HEK293 (cell line): ENCODE measurements at regions not wholly inside any gene's neighbourhood (a gene's known extent, or its start where the extent isn't known, plus 50 kb on each side); places are given as distances from the start of the nearest gene placed in this dataset.

Source experiments
- CTCF ChIA-PET: fragments of 350-600 bp; formaldehyde crosslinking; extraction: SDS; loops from one replicate; lab custom pipeline; 2021; ENCODE audit warnings: antibody characterized with exemption; lab: Yijun Ruan, JAX
- POLR2A ChIA-PET: fragments of 300-600 bp; formaldehyde crosslinking; extraction: SDS; loops from one replicate; lab custom pipeline; 2020; ENCODE audit warnings: antibody characterized with exemption, inconsistent platforms; lab: Yijun Ruan, JAX
- H3K27ac ChIP-seq: fragments of 200-500 bp; sonication (Bioruptor generic); 2 replicates; pipeline ENCODE4 v1.5.1; 2014; ENCODE audit warnings: low read depth, low read length, control low read depth, inconsistent platforms; ENCODE audit errors: extremely low read depth
- H3K36me3 ChIP-seq, 2 experiments: fragments of 200-500 bp in 1 of 2; sonication (Bioruptor generic) in 1 of 2; 1 replicate in 1 of 2; 2 replicates in 1 of 2; pipeline ENCODE4 v1.5.1; 2014 to 2017; ENCODE audit warnings: inconsistent platforms in 2 of 2, low read length in 2 of 2; ENCODE audit not compliant: control insufficient read depth in 2 of 2, insufficient read depth in 1 of 2
- H3K4me1 ChIP-seq: fragments of 200-500 bp; sonication (Bioruptor generic); 2 replicates; pipeline ENCODE4 v1.5.1; 2014; ENCODE audit warnings: mild to moderate bottlenecking, low read length, inconsistent platforms; ENCODE audit not compliant: control insufficient read depth, insufficient read depth
- H3K4me3 ChIP-seq: 2 replicates; pipeline ENCODE4 v1.5.1; 2011; ENCODE audit warnings: low read depth, mild to moderate bottlenecking, control low read depth, low read length, moderate library complexity
- H3K9me3 ChIP-seq: fragments of 200-500 bp; sonication (Bioruptor generic); 2 replicates; pipeline ENCODE4 v1.5.1; 2014; ENCODE audit warnings: low read depth, low read length, inconsistent platforms; ENCODE audit not compliant: control insufficient read depth, insufficient read depth
- BCL11B ChIP-seq: fragments of 450-650 bp; formaldehyde crosslinking; IDR thresholded peaks from 2 replicates; pipeline ENCODE4 v1.5.1; 2016; ENCODE audit warnings: low read depth, missing biosample characterization, missing genetic modification characterization
- BCL6B ChIP-seq: fragments of 450-650 bp; formaldehyde crosslinking; IDR thresholded peaks from 2 replicates; pipeline ENCODE4 v1.5.1; 2017; ENCODE audit warnings: missing biosample characterization, missing genetic modification characterization
- GFI1B ChIP-seq: fragments of 450-650 bp; formaldehyde crosslinking; IDR thresholded peaks from 2 replicates; pipeline ENCODE4 v1.5.1; 2016; ENCODE audit warnings: missing biosample characterization, missing genetic modification characterization
- GLI2 ChIP-seq: fragments of 450-650 bp; formaldehyde crosslinking; IDR thresholded peaks from 2 replicates; pipeline ENCODE4; 2017; ENCODE audit warnings: missing biosample characterization, missing genetic modification characterization, low read depth, borderline replicate concordance
- KLF1 ChIP-seq: fragments of 450-650 bp; formaldehyde crosslinking; IDR thresholded peaks from 2 replicates; pipeline ENCODE4 v1.5.1; 2016; ENCODE audit warnings: missing biosample characterization, missing genetic modification characterization
- SP2 ChIP-seq: fragments of 450-650 bp; formaldehyde crosslinking; IDR thresholded peaks from 2 replicates; pipeline ENCODE4 v1.5.1; 2016; ENCODE audit warnings: missing biosample characterization, missing genetic modification characterization
- ZBTB1 ChIP-seq: fragments of 450-650 bp; formaldehyde crosslinking; IDR thresholded peaks from 2 replicates; pipeline ENCODE4 v1.5.1; 2016; ENCODE audit warnings: missing biosample characterization, missing genetic modification characterization
- ZNF10 ChIP-seq: fragments of 450-650 bp; formaldehyde crosslinking; IDR thresholded peaks from 2 replicates; pipeline ENCODE4 v1.5.1; 2017; ENCODE audit warnings: missing biosample characterization, missing genetic modification characterization
- ZNF112 ChIP-seq: fragments of 450-650 bp; formaldehyde crosslinking; IDR thresholded peaks from 2 replicates; pipeline ENCODE4 v1.5.0; 2017; ENCODE audit warnings: missing biosample characterization, missing genetic modification characterization
- ZNF121 ChIP-seq: fragments of 450-650 bp; formaldehyde crosslinking; IDR thresholded peaks from 2 replicates; pipeline ENCODE4 v1.5.1; 2016; ENCODE audit warnings: missing biosample characterization, missing genetic modification characterization
- ZNF214 ChIP-seq: fragments of 450-650 bp; formaldehyde crosslinking; IDR thresholded peaks from 2 replicates; pipeline ENCODE4 v1.5.1; 2017; ENCODE audit warnings: missing biosample characterization, mild to moderate bottlenecking, missing genetic modification characterization, borderline replicate concordance
- ZNF248 ChIP-seq: fragments of 450-650 bp; formaldehyde crosslinking; IDR thresholded peaks from 2 replicates; pipeline ENCODE4 v1.5.1; 2017; ENCODE audit warnings: missing biosample characterization, missing genetic modification characterization
- ZNF292 ChIP-seq: fragments of 450-650 bp; formaldehyde crosslinking; IDR thresholded peaks from 2 replicates; pipeline ENCODE4 v1.5.1; 2016; ENCODE audit warnings: low read depth, missing biosample characterization, missing genetic modification characterization, borderline replicate concordance
- ZNF302 ChIP-seq: fragments of 450-650 bp; formaldehyde crosslinking; IDR thresholded peaks from 2 replicates; pipeline ENCODE4 v1.5.1; 2016; ENCODE audit warnings: missing biosample characterization, missing genetic modification characterization, low read depth
- ZNF350 ChIP-seq: fragments of 450-650 bp; formaldehyde crosslinking; IDR thresholded peaks from 2 replicates; pipeline ENCODE4 v1.5.0; 2017; ENCODE audit warnings: missing biosample characterization, mild to moderate bottlenecking, missing genetic modification characterization
- ZNF394 ChIP-seq: fragments of 450-650 bp; formaldehyde crosslinking; IDR thresholded peaks from 2 replicates; pipeline ENCODE4 v1.5.1; 2016; ENCODE audit warnings: missing biosample characterization, missing genetic modification characterization, mild to moderate bottlenecking, moderate library complexity, borderline replicate concordance
- ZNF488 ChIP-seq: fragments of 450-650 bp; formaldehyde crosslinking; IDR thresholded peaks from 2 replicates; pipeline ENCODE4 v1.5.1; 2016; ENCODE audit warnings: missing biosample characterization, missing genetic modification characterization
- ZNF549 ChIP-seq: fragments of 450-650 bp; IDR thresholded peaks from 2 replicates; pipeline ENCODE4 v1.5.1; 2018; ENCODE audit warnings: missing biosample characterization, missing genetic modification characterization, mild to moderate bottlenecking, inconsistent platforms, moderate library complexity
- ZNF560 ChIP-seq: fragments of 450-650 bp; formaldehyde crosslinking; IDR thresholded peaks from 2 replicates; pipeline ENCODE4 v1.5.1; 2017; ENCODE audit warnings: missing biosample characterization, missing genetic modification characterization, borderline replicate concordance
- ZNF776 ChIP-seq: fragments of 450-650 bp; formaldehyde crosslinking; IDR thresholded peaks from 2 replicates; pipeline ENCODE4 v1.5.0; 2017; ENCODE audit warnings: missing biosample characterization, missing genetic modification characterization, borderline replicate concordance
- TF ChIP-seq, protein P1 (sequence below): fragments of 450-650 bp; formaldehyde crosslinking; IDR thresholded peaks from 2 replicates; pipeline ENCODE4 v1.5.1; 2016; ENCODE audit warnings: missing biosample characterization, missing genetic modification characterization
- TF ChIP-seq, protein P2 (sequence below): fragments of 450-650 bp; formaldehyde crosslinking; IDR thresholded peaks from 2 replicates; pipeline ENCODE4 v1.5.1; 2017; ENCODE audit warnings: missing biosample characterization, missing genetic modification characterization

- Histone ChIP-seq H3K27ac (no peak overlapping the region), H3K4me3 (no peak overlapping the region), H3K9me3 (no peaks in the 10 kb centered on the region)
- CTCF ChIA-PET = no interaction called here
- TF ChIP-seq SP2 (tag by site-specific recombination) = no peak
- TF ChIP-seq ZNF394 (tag by site-specific recombination) = no peak
- TF ChIP-seq, protein P1, sequence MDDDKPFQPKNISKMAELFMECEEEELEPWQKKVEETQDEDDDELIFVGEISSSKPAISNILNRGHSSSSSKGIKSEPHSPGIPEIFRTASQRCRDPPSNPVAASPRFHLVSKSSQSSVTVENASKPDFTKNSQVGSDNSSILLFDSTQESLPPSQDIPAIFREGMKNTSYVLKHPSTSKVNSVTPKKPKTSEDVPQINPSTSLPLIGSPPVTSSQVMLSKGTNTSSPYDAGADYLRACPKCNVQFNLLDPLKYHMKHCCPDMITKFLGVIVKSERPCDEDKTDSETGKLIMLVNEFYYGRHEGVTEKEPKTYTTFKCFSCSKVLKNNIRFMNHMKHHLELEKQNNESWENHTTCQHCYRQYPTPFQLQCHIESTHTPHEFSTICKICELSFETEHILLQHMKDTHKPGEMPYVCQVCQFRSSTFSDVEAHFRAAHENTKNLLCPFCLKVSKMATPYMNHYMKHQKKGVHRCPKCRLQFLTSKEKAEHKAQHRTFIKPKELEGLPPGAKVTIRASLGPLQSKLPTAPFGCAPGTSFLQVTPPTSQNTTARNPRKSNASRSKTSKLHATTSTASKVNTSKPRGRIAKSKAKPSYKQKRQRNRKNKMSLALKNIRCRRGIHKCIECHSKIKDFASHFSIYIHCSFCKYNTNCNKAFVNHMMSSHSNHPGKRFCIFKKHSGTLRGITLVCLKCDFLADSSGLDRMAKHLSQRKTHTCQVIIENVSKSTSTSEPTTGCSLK (tag by site-specific recombination) = no peak
- no peak for TF ChIP-seq ZNF112 (tag by site-specific recombination)
- no peak for TF ChIP-seq ZNF776 (tag by site-specific recombination)
- no peak for TF ChIP-seq ZNF214
- TF ChIP-seq, all 188 proteins: peak for 0
- H3K4me1 ChIP-seq = no peaks in the 10 kb centered on the region
- no peaks in the 10 kb centered on the region for H3K36me3 ChIP-seq
- POLR2A ChIA-PET = no interaction called here
Measured at GRCh38 chr10:54993148-54993547, 192.1 kb upstream of the PCDH15 start.

GRCh38 chr10:54985732-54986131, 184.7 kb upstream of the PCDH15 start:
- Histone ChIP-seq H3K9me3 (no peaks in the 10 kb centered on the region), H3K4me1 (no peaks in the 10 kb centered on the region), H3K27ac (no peak overlapping the region), H3K4me3 (no peak overlapping the region), H3K36me3 (no peaks in the 10 kb centered on the region)
- POLR2A ChIA-PET = no interaction called here
- CTCF ChIA-PET = no interaction called here
- TF ChIP-seq ZNF10 (tag by site-specific recombination) (no peak), ZNF350 (no peak), ZBTB1 (tag by site-specific recombination) (no peak), SP2 (tag by site-specific recombination) (no peak), ZNF248 (tag by site-specific recombination) (no peak), ZNF488 (tag by site-specific recombination) (no peak), GFI1B (no peak), BCL6B (tag by site-specific recombination) (no peak), BCL11B (tag by site-specific recombination) (no peak), GLI2 (tag by site-specific recombination) (no peak), ZNF302 (tag by site-specific recombination) (no peak), ZNF121 (no peak), ZNF292 (no peak), KLF1 (tag by site-specific recombination) (no peak), ZNF549 (tag by site-specific recombination) (no peak), ZNF560 (tag by site-specific recombination) (no peak)
- TF ChIP-seq, protein P2, sequence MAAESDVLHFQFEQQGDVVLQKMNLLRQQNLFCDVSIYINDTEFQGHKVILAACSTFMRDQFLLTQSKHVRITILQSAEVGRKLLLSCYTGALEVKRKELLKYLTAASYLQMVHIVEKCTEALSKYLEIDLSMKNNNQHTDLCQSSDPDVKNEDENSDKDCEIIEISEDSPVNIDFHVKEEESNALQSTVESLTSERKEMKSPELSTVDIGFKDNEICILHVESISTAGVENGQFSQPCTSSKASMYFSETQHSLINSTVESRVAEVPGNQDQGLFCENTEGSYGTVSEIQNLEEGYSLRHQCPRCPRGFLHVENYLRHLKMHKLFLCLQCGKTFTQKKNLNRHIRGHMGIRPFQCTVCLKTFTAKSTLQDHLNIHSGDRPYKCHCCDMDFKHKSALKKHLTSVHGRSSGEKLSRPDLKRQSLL (tag by site-specific recombination) = no peak
